ENCODE measurements at regions not wholly inside any gene's neighbourhood (a gene's known extent, or its start where the extent isn't known, plus 50 kb on each side); places are given as distances from the start of the nearest gene placed in this dataset.

GRCh38 chr20:22686097-22686496, 101.7 kb upstream of the FOXA2 start:
- TF ChIP-seq CTCF (conservative IDR thresholded peaks at IDR 0.05; ENCODE audit: low read depth, low read length) (no peak), EZH2 (IDR thresholded peaks at IDR 0.05; ENCODE audit: borderline replicate concordance, low read depth, low read length, poor library complexity, severe bottlenecking) (no peak)
